ENCODE measurements at regions not wholly inside any gene's neighbourhood (a gene's known extent, or its start where the extent isn't known, plus 50 kb on each side); places are given as distances from the start of the nearest gene placed in this dataset.

GRCh38 chr4:156619154-156619934 lies 352.3 kb downstream of the PDGFC start:
- TF ChIP-seq CTCF (conservative IDR thresholded peaks at IDR 0.05; ENCODE audit: low read depth, low read length) = no peak
- no peak for TF ChIP-seq NFE2L2 (IDR thresholded peaks at IDR 0.05; ENCODE audit: low read depth, low read length)
- TF ChIP-seq POLR2A (IDR thresholded peaks at IDR 0.05; ENCODE audit: low read depth, low read length) = no peak
- TF ChIP-seq SMC3 (IDR thresholded peaks at IDR 0.05; ENCODE audit: low read depth, low read length) = no peak
- no peak for TF ChIP-seq RFX5 (IDR thresholded peaks at IDR 0.05; ENCODE audit: low read depth, low read length)
- no peak for TF ChIP-seq USF2 (IDR thresholded peaks at IDR 0.05; ENCODE audit: low read depth, low read length)
- no peak for TF ChIP-seq RAD21 (IDR thresholded peaks at IDR 0.05; ENCODE audit: low read length)
- no peak for TF ChIP-seq MXI1 (IDR thresholded peaks at IDR 0.05; ENCODE audit: borderline replicate concordance, low read depth, low read length)
- TF ChIP-seq CEBPB (IDR thresholded peaks at IDR 0.05; ENCODE audit: low read depth, low read length) = no peak
- no peak for TF ChIP-seq CHD1 (IDR thresholded peaks at IDR 0.05; ENCODE audit: low read depth, low read length)
- no peak for TF ChIP-seq FOS (IDR thresholded peaks at IDR 0.05; ENCODE audit: low read depth, low read length)
- TF ChIP-seq MAFK (IDR thresholded peaks at IDR 0.05; ENCODE audit: low read depth, low read length) = no peak
